ENCODE measurements at regions not wholly inside any gene's neighbourhood (a gene's known extent, or its start where the extent isn't known, plus 50 kb on each side); places are given as distances from the start of the nearest gene placed in this dataset.
"Not testable (repeated sequence)": the region's sequence is repeated elsewhere in the genome, so short reads cannot be mapped to it uniquely, and the experiment has no call there.

- not testable (repeated sequence) for TF ChIP-seq CTCF, POLR2A (IDR thresholded peaks at IDR 0.05)
These were observed 87.3 kb upstream of the HSFY2 start for GRCh38 chrY:18860856-18861255.
